ENCODE measurements at regions not wholly inside any gene's neighbourhood (a gene's known extent, or its start where the extent isn't known, plus 50 kb on each side); places are given as distances from the start of the nearest gene placed in this dataset.
"Not testable (repeated sequence)": the region's sequence is repeated elsewhere in the genome, so short reads cannot be mapped to it uniquely, and the experiment has no call there.

- peak; percentile 46 for DNase-seq (ENCODE audit: low spot score)
Measured at GRCh38 chr6:139881728-139882211, 507.3 kb upstream of the CITED2 start.

- DNase-seq (ENCODE audit: low spot score) = no peak
Measured at GRCh38 chr6:139881236-139881635, 506.8 kb upstream of the CITED2 start.

- no peak for DNase-seq (ENCODE audit: low spot score)
Measured at GRCh38 chr6:139879823-139880356, 505.4 kb upstream of the CITED2 start.

- not testable (repeated sequence) for DNase-seq (ENCODE audit: low spot score)
Measured at GRCh38 chr6:139879241-139879640, 504.8 kb upstream of the CITED2 start.

GRCh38 chr6:139877828-139878405 lies 503.5 kb upstream of the CITED2 start:
- no peak for DNase-seq (ENCODE audit: low spot score)

GRCh38 chr6:139872665-139873064 lies 498.2 kb upstream of the CITED2 start:
- no peak for DNase-seq (ENCODE audit: low spot score)

GRCh38 chr6:139871803-139872510 lies 497.5 kb upstream of the CITED2 start:
- DNase-seq (ENCODE audit: low spot score) = no peak

- DNase-seq (ENCODE audit: low spot score) = no peak
Measured at GRCh38 chr6:139871165-139871710, 496.8 kb upstream of the CITED2 start.

- no peak for DNase-seq (ENCODE audit: low spot score)
Measured at GRCh38 chr6:139868576-139868975, 494.1 kb upstream of the CITED2 start.

GRCh38 chr6:139863964-139864363 lies 489.5 kb upstream of the CITED2 start:
- DNase-seq (ENCODE audit: low spot score) = peak; percentile 21

- DNase-seq (ENCODE audit: low spot score) = no peak
Measured at GRCh38 chr6:139863346-139863745, 488.9 kb upstream of the CITED2 start.

GRCh38 chr6:139862311-139862710 lies 487.9 kb upstream of the CITED2 start:
- no peak for DNase-seq (ENCODE audit: low spot score)

GRCh38 chr6:139860203-139860602 lies 485.8 kb upstream of the CITED2 start:
- no peak for DNase-seq (ENCODE audit: low spot score)

GRCh38 chr6:139858429-139858828 lies 484.0 kb upstream of the CITED2 start:
- no peak for DNase-seq (ENCODE audit: low spot score)

- DNase-seq (ENCODE audit: low spot score) = no peak
Measured at GRCh38 chr6:139857143-139857542, 482.7 kb upstream of the CITED2 start.

GRCh38 chr6:139856562-139856961 lies 482.1 kb upstream of the CITED2 start:
- DNase-seq (ENCODE audit: low spot score) = no peak

- no peak for DNase-seq (ENCODE audit: low spot score)
Measured at GRCh38 chr6:139855671-139856311, 481.3 kb upstream of the CITED2 start.

GRCh38 chr6:139853302-139853992 lies 479.0 kb upstream of the CITED2 start:
- DNase-seq (ENCODE audit: low spot score) = no peak

- DNase-seq (ENCODE audit: low spot score) = no peak
Measured at GRCh38 chr6:139852488-139853140, 478.2 kb upstream of the CITED2 start.

- no peak for DNase-seq (ENCODE audit: low spot score)
Measured at GRCh38 chr6:139852067-139852466, 477.6 kb upstream of the CITED2 start.

GRCh38 chr6:139851206-139851605 lies 476.8 kb upstream of the CITED2 start:
- no peak for DNase-seq (ENCODE audit: low spot score)

GRCh38 chr6:139850512-139850911 lies 476.1 kb upstream of the CITED2 start:
- no peak for DNase-seq (ENCODE audit: low spot score)
